ENCODE measurements at regions not wholly inside any gene's neighbourhood (a gene's known extent, or its start where the extent isn't known, plus 50 kb on each side); places are given as distances from the start of the nearest gene placed in this dataset.

- TF ChIP-seq, protein P1, sequence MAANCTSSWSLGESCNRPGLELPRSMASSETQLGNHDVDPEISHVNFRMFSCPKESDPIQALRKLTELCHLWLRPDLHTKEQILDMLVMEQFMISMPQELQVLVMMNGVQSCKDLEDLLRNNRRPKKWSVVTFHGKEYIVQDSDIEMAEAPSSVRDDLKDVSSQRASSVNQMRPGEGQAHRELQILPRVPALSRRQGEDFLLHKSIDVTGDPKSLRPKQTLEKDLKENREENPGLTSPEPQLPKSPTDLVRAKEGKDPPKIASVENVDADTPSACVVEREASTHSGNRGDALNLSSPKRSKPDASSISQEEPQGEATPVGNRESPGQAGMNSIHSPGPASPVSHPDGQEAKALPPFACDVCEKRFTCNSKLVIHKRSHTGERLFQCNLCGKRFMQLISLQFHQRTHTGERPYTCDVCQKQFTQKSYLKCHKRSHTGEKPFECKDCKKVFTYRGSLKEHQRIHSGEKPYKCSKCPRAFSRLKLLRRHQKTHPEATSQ (tag by site-specific recombination; IDR thresholded peaks at IDR 0.05): no peak
- TF ChIP-seq ZBTB21 (tag by site-specific recombination; IDR thresholded peaks at IDR 0.05) (no peak), ZNF473 (tag by site-specific recombination; IDR thresholded peaks at IDR 0.05) (no peak), HIC1 (tag by site-specific recombination; IDR thresholded peaks at IDR 0.05) (peak; percentile 38; the same call in 1 of the 2 replicates), ZNF280D (tag by site-specific recombination; IDR thresholded peaks at IDR 0.05) (no peak), ZIC2 (tag by site-specific recombination; IDR thresholded peaks at IDR 0.05) (peak; percentile 89), ZNF394 (tag by site-specific recombination; IDR thresholded peaks at IDR 0.05; ENCODE audit: borderline replicate concordance) (no peak), KLF7 (tag by site-specific recombination; IDR thresholded peaks at IDR 0.05; ENCODE audit: borderline replicate concordance) (no peak), ZEB2 (tag by site-specific recombination; IDR thresholded peaks at IDR 0.05) (no peak), ZNF184 (tag by site-specific recombination; IDR thresholded peaks at IDR 0.05) (no peak), ZNF426 (tag by site-specific recombination; IDR thresholded peaks at IDR 0.05) (no peak), OVOL3 (tag by site-specific recombination; IDR thresholded peaks at IDR 0.05) (no peak), ZSCAN16 (tag by site-specific recombination; IDR thresholded peaks at IDR 0.05) (no peak), ZSCAN30 (tag by site-specific recombination; IDR thresholded peaks at IDR 0.05) (no peak), ZFP37 (tag by site-specific recombination; IDR thresholded peaks at IDR 0.05) (no peak), ZNF138 (tag by site-specific recombination; IDR thresholded peaks at IDR 0.05; ENCODE audit: borderline replicate concordance) (no peak), IKZF3 (tag by site-specific recombination; IDR thresholded peaks at IDR 0.05) (peak; percentile 63; the same call in 1 of the 2 replicates), ZNF121 (tag by site-specific recombination; IDR thresholded peaks at IDR 0.05) (no peak), ZNF560 (tag by site-specific recombination; IDR thresholded peaks at IDR 0.05; ENCODE audit: borderline replicate concordance) (no peak), YY1 (tag by site-specific recombination; IDR thresholded peaks at IDR 0.05) (no peak), ZNF747 (tag by site-specific recombination; IDR thresholded peaks at IDR 0.05) (no peak), ZNF501 (tag by site-specific recombination; IDR thresholded peaks at IDR 0.05) (no peak), ZXDB (tag by site-specific recombination; IDR thresholded peaks at IDR 0.05) (peak; percentile 95), ZBTB1 (tag by site-specific recombination; IDR thresholded peaks at IDR 0.05) (no peak), PRDM10 (tag by site-specific recombination; IDR thresholded peaks at IDR 0.05) (peak; percentile 22; the same call in 1 of the 2 replicates), ZNF621 (tag by site-specific recombination; IDR thresholded peaks at IDR 0.05) (no peak), KLF8 (tag by site-specific recombination; IDR thresholded peaks at IDR 0.05) (no peak), ZNF10 (tag by site-specific recombination; IDR thresholded peaks at IDR 0.05) (no peak), ZNF596 (tag by site-specific recombination; IDR thresholded peaks at IDR 0.05) (no peak)
Observed at GRCh38 chr17:77451245-77451893, 310.6 kb downstream of the SEC14L1 start (continued).
